Stimulated activated CD4-positive, alpha-beta T cell treated with anti-CD3 and anti-CD28 coated beads, Interleukin-15, amount 100 ng/mL, for 1 hour (primary cell): ENCODE measurements at regions not wholly inside any gene's neighbourhood (a gene's known extent, or its start where the extent isn't known, plus 50 kb on each side); places are given as distances from the start of the nearest gene placed in this dataset.

Experiments
- DNase-seq, 2 donors: peaks; one replicate each; pipeline ENCODE4 v3.0.0-alpha.2; 2020; ENCODE audit warnings: low read depth in 1 of 2, low spot score in 1 of 2

DNA sequence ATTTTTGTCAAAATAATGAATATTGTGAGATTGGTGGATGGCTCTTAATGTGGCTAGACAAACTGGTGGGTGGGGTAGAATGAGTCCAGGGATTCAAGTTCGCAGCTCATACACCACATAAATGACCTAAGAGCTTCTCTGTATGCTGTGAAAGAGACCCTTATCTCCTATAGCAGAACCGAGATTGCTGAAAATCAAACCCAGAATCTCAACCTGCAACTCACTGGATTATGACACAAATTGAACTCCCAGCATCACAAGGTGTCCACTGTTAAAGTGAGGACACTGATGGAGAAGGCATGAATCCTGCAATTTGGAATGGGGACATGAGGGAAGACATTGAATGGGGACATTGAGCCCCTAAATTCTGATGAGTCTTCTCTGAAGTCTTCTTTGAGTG is 51.3 kb upstream of the CNKSR3 start:
- DNase-seq = no peak

- no peak for DNase-seq
Observed at GRCh38 chr6:154565331-154565730, 54.8 kb upstream of the CNKSR3 start.

GRCh38 chr6:154566866-154567265 is 56.4 kb upstream of the CNKSR3 start:
- DNase-seq = no peak

- DNase-seq = no peak
Observed at GRCh38 chr6:154567695-154568220, 57.3 kb upstream of the CNKSR3 start.

DNA sequence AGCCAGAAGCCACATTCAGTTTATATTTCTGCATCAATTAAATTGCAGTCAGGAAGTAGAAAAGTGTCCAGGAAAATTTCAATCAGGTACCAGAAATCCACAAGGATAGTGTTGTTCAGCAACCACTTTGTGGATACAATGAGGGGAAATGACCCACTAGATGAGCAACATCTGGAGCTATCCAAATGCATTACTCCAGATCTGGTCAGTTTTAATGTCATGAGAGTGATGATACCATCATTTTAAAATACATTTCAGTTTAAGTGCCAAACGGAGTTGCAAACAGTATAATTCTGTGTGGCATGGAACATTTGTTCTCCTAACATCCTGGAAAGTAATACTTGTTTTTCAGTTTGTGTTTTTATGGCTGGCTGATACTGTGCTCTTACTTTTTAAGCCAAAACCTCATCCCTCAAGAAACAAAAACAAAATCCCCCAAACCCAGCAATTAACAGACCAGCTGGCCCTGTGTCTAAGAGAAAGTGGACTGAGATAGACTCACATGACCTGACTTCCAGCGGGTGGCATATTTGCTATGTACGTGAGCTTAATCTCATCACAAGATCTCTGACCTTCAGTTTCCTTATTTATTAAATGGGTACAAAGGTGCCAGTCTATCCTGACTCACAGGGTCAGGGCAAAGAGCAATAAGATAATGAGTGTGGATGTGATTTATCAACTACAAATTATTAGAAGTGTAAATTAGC is 58.8 kb upstream of the CNKSR3 start:
- no peak for DNase-seq

DNA sequence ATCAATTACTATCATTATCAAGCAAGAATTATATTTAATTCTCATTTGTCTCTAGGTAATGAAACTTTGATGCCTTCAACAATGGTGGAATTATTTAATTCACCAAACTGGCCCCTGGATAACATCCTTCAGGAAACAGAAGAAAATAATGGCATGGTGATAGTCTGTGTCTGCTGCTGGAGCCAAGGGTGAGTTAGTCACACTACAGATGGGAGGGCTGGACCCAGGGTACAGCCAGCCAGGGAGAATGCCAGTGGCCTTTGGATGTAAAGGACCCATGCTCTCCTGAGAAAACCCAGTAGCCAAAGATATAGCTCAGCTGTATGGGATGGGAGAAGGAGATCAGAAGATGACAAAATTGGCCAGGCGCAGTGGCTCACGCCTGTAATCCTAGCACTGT is 60.0 kb upstream of the CNKSR3 start:
- DNase-seq = no peak

DNA sequence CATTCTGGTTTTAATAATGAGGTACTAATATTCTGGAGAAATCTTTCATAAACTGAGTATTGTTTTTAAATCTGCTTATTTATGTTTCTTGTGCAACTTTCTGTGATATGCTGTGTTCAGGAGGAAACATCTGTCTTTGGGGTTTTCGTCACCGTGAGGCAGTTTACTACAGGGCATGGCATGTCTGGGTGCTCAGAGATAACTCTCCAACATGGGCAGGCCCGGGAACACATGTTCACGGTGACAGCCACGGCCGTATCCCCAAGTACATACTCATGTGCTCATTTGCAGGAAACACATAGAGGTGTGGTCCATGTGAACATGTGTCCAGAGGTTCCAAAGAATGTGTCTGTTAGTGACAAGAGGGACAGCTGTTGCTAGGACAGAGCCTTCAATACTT is 62.1 kb upstream of the CNKSR3 start:
- no peak for DNase-seq

GRCh38 chr6:154578004-154578559 is 67.6 kb upstream of the CNKSR3 start:
- no peak for DNase-seq

DNA sequence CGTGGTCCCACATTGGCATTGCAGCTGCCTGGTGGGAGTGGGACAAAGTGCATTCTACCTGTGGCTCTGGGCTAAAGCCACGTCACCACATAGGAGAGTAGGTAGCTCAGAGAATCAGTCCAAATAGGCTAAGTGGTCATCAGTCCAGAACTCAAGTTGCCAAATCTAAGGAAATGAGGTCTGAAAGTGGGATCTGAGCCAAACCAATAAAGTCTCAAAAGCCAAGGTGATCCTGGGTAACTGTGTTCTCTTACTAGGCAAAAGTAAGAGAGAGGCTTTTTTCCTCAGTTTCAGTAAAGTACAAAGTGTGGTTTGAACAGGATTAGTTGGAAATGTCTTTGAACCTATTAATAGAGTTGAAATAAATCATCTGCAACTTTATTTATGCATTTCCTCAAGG is 68.6 kb upstream of the CNKSR3 start:
- DNase-seq = no peak

- no peak for DNase-seq
Observed at GRCh38 chr6:154579485-154579884, 69.0 kb upstream of the CNKSR3 start.

DNA sequence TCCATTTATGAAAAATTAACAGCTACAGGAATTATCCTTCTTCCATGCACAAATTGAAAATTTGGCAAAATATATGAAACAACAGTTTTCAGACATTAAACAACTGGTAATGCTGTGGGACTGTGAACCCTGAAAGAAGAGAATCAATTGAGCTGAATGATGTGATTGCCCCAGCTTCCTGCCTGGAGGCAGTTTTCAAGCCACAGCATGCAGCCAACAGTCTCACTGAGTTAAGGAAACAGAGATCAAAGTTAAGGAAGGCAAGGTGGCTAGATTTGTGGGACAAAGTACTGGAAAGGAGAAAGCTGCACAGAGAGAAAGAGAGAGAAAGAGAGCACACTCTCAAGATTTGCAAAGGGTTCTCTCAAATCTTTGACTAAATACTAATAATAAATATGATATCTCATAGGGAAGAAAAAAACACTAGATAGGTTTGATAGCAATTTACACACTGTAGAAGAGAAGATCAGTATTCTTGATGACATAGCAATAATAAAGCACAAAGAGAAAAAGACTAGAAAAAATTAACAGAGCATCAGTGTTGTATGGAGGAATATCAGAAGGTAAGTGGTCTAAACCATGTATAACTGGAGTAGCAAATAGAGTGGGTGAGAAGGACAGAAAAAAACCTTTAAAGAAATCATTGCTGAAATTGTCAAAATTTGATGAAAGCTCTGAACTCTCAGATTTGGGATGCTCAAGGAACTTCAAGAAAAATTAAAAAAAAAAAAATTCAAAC is 70.1 kb upstream of the CNKSR3 start:
- no peak for DNase-seq

GRCh38 chr6:154582696-154583095 is 72.2 kb upstream of the CNKSR3 start:
- DNase-seq = no peak

- DNase-seq = no peak
Observed at GRCh38 chr6:154583546-154584188, 73.2 kb upstream of the CNKSR3 start.

DNA sequence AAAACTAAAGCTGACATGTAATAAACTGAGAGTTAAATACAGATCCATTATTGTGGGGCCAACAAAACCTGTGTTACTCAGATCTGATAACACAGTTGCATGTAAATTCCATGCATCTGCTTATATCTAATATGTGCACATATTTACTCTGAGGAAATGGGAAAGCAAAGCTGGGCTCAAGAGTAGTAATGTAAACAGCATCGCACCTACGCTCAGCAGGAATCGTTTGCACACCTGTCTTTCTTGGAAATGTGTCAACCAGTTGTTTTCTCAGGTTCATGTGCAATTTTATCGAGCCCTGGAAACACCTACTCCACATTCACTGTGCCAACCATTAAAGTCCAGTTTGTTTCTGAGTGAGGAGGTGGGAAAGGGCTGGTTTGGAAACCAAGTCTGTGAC is 80.3 kb upstream of the CNKSR3 start:
- no peak for DNase-seq

GRCh38 chr6:154591234-154591633 is 80.7 kb upstream of the CNKSR3 start:
- DNase-seq = no peak

DNA sequence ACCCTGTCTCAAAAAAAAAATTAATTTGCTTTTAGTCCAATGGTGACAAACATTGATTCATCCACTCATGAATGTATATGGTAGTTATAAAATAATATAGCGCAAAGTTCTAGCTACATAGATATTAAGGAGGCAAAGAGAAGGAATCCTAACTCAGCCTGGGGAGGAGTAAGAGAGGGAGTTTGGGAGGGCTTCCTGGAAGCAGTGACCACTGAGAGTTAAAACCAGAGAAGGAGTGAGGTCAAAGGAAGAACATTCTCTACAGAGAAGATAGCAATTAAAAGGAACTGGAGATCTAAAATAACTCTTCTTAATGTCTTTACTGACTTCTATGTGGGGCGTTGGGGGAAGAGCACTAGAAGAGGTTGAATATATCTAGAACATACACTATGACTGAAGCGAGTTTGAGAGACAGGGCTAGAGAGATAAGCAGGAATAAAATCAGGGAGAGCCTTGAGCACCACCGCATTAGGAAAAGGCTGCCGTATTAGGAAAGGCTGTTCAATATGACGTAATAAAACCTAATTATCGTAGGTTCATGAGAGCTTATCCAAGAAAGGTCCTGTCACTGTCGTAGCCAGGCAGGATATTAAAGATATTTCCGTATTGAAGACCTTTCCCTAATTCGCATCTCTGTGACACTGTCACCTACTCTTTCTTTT is 81.8 kb upstream of the CNKSR3 start:
- no peak for DNase-seq

GRCh38 chr6:154593122-154593521 is 82.6 kb upstream of the CNKSR3 start:
- DNase-seq = no peak

- DNase-seq = no peak
Observed at GRCh38 chr6:154594496-154595198, 84.2 kb upstream of the CNKSR3 start.

DNA sequence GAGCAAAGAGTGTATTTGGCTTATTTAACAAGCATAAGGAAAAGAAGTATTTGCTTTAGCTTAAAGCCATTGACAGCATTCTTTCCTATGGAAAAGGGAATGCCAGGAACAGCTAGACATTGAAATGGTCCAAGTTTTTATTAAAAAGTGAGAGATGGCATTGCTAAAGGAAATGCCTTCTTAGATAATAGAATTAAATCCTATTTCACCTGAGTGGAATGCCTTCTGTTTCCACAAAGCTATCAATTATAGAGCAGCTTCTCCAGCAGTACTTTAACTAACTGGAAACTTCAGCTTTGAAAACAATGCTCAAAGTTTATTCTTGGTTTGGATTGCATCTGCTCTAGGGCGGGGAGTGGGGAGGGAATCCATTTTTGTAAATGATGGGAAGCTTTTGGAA is 85.1 kb upstream of the CNKSR3 start:
- no peak for DNase-seq

DNA sequence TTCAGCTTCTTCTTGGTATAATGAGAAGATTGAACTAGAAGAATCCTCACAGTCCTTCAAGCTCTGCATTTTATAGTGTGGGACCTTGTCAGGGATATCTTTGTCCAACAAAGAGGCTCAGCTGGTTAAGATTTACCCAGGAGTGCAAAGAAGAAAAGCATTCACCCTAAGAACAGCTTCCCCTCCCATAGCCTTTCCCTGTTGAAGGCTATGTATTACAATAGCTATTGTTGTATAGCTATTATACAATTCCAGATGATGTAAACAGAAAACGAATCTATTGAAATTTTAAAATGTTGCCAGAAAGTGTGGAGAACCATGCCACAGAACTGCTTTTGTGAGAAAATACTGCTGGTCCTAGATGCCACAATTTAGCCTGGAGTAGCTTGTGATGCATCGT is 85.5 kb upstream of the CNKSR3 start:
- no peak for DNase-seq

DNA sequence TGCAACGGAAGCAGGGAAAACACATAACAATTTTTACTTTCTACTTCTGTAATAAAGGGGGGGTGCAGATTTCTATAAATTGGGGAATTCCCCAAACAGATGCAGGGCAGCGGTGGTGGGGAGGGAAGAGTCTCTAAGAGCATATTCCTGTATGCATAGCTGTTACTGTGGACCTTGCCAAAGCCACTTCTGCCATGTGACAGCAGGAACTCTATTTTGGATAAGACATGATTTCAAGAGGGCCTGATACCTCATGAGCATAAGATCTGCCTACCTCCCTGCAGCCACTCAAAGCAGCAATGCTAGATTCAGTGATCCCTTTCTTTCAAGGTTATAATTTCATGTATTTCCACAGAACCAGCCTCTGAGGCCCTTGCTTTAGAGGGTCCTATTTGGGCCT is 86.2 kb upstream of the CNKSR3 start:
- no peak for DNase-seq
